GM12873 (cell line): ENCODE measurements at regions not wholly inside any gene's neighbourhood (a gene's known extent, or its start where the extent isn't known, plus 50 kb on each side); places are given as distances from the start of the nearest gene placed in this dataset.

Experiments used
- TF ChIP-seq, protein P1 (sequence below): IDR thresholded peaks from 2 replicates; pipeline ENCODE4 v1.5.1; 2012; ENCODE audit warnings: low read depth, mild to moderate bottlenecking, moderate library complexity, low read length, control low read depth; ENCODE audit not compliant: insufficient read depth; ENCODE audit errors: missing control alignments

DNA sequence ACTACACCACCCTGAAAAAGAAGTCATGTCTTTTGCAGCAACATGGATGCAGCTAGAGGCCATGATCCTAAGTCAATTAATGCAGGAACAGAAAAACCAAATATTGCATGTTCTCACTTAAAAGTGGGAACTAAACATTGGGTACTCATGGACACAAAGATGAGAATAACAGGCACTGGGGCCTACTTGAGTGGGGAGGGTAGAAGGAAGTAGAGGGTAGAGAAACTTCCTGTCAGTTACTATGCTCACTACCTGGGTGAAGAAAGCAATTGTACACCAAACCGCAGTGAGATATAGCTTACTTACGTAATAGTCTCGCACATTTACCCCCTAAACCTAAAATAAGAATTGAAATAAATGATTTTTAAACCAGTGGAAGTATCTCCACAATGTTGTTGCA is 480.5 kb upstream of the ARRDC4 start:
- TF ChIP-seq, protein P1, sequence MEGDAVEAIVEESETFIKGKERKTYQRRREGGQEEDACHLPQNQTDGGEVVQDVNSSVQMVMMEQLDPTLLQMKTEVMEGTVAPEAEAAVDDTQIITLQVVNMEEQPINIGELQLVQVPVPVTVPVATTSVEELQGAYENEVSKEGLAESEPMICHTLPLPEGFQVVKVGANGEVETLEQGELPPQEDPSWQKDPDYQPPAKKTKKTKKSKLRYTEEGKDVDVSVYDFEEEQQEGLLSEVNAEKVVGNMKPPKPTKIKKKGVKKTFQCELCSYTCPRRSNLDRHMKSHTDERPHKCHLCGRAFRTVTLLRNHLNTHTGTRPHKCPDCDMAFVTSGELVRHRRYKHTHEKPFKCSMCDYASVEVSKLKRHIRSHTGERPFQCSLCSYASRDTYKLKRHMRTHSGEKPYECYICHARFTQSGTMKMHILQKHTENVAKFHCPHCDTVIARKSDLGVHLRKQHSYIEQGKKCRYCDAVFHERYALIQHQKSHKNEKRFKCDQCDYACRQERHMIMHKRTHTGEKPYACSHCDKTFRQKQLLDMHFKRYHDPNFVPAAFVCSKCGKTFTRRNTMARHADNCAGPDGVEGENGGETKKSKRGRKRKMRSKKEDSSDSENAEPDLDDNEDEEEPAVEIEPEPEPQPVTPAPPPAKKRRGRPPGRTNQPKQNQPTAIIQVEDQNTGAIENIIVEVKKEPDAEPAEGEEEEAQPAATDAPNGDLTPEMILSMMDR = no peak

GRCh38 chr15:97482521-97482920 is 478.0 kb upstream of the ARRDC4 start:
- TF ChIP-seq, protein P1 = no peak

GRCh38 chr15:97483232-97483631 is 477.3 kb upstream of the ARRDC4 start:
- TF ChIP-seq, protein P1 = no peak

DNA sequence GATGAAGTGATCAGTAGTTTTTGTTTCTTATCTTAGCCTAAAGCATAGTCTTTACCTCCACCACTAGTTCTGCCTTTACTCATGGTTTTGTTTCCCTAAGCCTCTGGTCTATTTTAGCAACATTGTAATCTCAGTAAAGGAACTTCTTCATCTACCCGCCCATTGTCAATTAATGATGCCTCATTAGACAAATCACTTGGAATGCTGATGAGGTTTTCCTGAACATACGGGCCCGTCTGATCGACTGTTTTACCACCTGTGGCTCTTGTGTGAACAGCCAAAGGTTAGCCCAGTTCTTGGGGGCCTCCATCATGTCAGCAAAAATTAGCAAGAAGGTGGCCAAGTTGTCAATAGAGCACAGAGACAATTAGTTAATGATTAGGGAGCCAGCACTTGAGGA is 470.1 kb upstream of the ARRDC4 start:
- TF ChIP-seq, protein P1 = no peak

DNA sequence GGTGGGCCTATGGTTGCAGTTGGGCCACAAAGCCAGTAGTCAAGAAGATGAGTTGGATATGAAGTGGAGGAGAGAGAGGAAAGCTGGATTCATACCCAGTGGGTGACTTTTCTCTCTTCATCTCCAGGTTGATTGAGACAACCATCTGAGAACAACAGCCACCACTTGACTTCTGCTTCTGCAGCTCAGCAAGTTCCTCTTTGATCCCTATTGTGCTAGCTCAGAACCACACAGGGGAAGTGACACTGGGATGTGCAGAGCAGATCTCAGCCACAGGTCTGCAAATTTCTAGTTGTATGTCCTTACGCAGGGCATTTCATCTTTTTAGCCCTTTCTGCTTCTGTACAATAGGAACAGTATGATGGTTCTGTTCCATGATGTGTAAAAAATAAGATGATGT is 459.2 kb upstream of the ARRDC4 start:
- TF ChIP-seq, protein P1 = no peak

- TF ChIP-seq, protein P1 = no peak
Measured at GRCh38 chr15:97502038-97502437, 458.5 kb upstream of the ARRDC4 start.

- TF ChIP-seq, protein P1 = no peak
Measured at GRCh38 chr15:97504031-97504792, 456.3 kb upstream of the ARRDC4 start.
